ENCODE measurements at regions not wholly inside any gene's neighbourhood (a gene's known extent, or its start where the extent isn't known, plus 50 kb on each side); places are given as distances from the start of the nearest gene placed in this dataset.

- DNase-seq (ENCODE audit: low read depth in 2 of 2): no peak
Observed at GRCh38 chr2:226431288-226431948, 368.2 kb downstream of the IRS1 start.

GRCh38 chr2:226429476-226429875 lies 370.1 kb downstream of the IRS1 start:
- no peak for DNase-seq (ENCODE audit: low read depth in 2 of 2)

- no peak for DNase-seq (ENCODE audit: low read depth in 2 of 2)
Observed at GRCh38 chr2:226427538-226428307, 371.9 kb downstream of the IRS1 start.

GRCh38 chr2:226426292-226426736 lies 373.3 kb downstream of the IRS1 start:
- DNase-seq (ENCODE audit: low read depth in 2 of 2): no peak

- no peak for DNase-seq (ENCODE audit: low read depth in 2 of 2)
Observed at GRCh38 chr2:226424971-226425370, 374.6 kb downstream of the IRS1 start.

GRCh38 chr2:226423498-226423960 lies 376.1 kb downstream of the IRS1 start:
- DNase-seq (ENCODE audit: low read depth in 2 of 2): peak; percentile 16 to 18

GRCh38 chr2:226420646-226421045 lies 379.0 kb downstream of the IRS1 start:
- no peak for DNase-seq (ENCODE audit: low read depth in 2 of 2)

- DNase-seq (ENCODE audit: low read depth in 2 of 2): no peak
Observed at GRCh38 chr2:226418521-226418920, 381.1 kb downstream of the IRS1 start.

- no peak for DNase-seq (ENCODE audit: low read depth in 2 of 2)
Observed at GRCh38 chr2:226414335-226414734, 385.3 kb downstream of the IRS1 start.

GRCh38 chr2:226413498-226414130 lies 386.0 kb downstream of the IRS1 start:
- DNase-seq (ENCODE audit: low read depth in 2 of 2): no peak

GRCh38 chr2:226411727-226412360 lies 387.8 kb downstream of the IRS1 start:
- DNase-seq (ENCODE audit: low read depth in 2 of 2): no peak

- DNase-seq (ENCODE audit: low read depth in 2 of 2): no peak
Observed at GRCh38 chr2:226411205-226411604, 388.4 kb downstream of the IRS1 start.

- DNase-seq (ENCODE audit: low read depth in 2 of 2): no peak
Observed at GRCh38 chr2:226410247-226410835, 389.3 kb downstream of the IRS1 start.

GRCh38 chr2:226409134-226409533 lies 390.5 kb downstream of the IRS1 start:
- DNase-seq (ENCODE audit: low read depth in 2 of 2): no peak

GRCh38 chr2:226408141-226408540 lies 391.5 kb downstream of the IRS1 start:
- DNase-seq (ENCODE audit: low read depth in 2 of 2): no peak

GRCh38 chr2:226407135-226407534 lies 392.5 kb downstream of the IRS1 start:
- DNase-seq (ENCODE audit: low read depth in 2 of 2): no peak

GRCh38 chr2:226405465-226405864 lies 394.2 kb downstream of the IRS1 start:
- no peak for DNase-seq (ENCODE audit: low read depth in 2 of 2)

GRCh38 chr2:226403369-226403768 lies 396.3 kb downstream of the IRS1 start:
- no peak for DNase-seq (ENCODE audit: low read depth in 2 of 2)

- no peak for DNase-seq (ENCODE audit: low read depth in 2 of 2)
Observed at GRCh38 chr2:226399006-226399405, 400.6 kb downstream of the IRS1 start.

GRCh38 chr2:226398580-226398979 lies 401.0 kb downstream of the IRS1 start:
- DNase-seq (ENCODE audit: low read depth in 2 of 2): no peak

GRCh38 chr2:226396541-226396940 lies 403.1 kb downstream of the IRS1 start:
- DNase-seq (ENCODE audit: low read depth in 2 of 2): no peak

- DNase-seq (ENCODE audit: low read depth in 2 of 2): no peak
Observed at GRCh38 chr2:226387499-226387942, 412.1 kb downstream of the IRS1 start.

Measured in stimulated activated CD8-positive, alpha-beta memory T cell treated with anti-CD3 and anti-CD28 coated beads, Interleukin-15, amount 100 ng/mL, for 48 hours (primary cell).